Osteocyte (in vitro differentiated cells): ENCODE measurements at regions not wholly inside any gene's neighbourhood (a gene's known extent, or its start where the extent isn't known, plus 50 kb on each side); places are given as distances from the start of the nearest gene placed in this dataset.

Experiments used
- DNase-seq: peaks from one replicate; pipeline ENCODE4 v3.0.0; 2021; ENCODE audit warnings: mixed read lengths; ENCODE audit not compliant: unreplicated experiment; ENCODE audit errors: extremely low spot score
- H3K27ac Mint-ChIP-seq: one replicate; pipeline ENCODE4 v1.8.0; 2021; ENCODE audit warnings: mild to moderate bottlenecking, mixed read lengths; ENCODE audit not compliant: unreplicated experiment
- H3K27me3 Mint-ChIP-seq: one replicate; pipeline ENCODE4 v1.8.0; 2021; ENCODE audit warnings: mixed read lengths; ENCODE audit not compliant: unreplicated experiment
- H3K36me3 Mint-ChIP-seq: one replicate; pipeline ENCODE4 v1.8.0; 2021; ENCODE audit warnings: mixed read lengths; ENCODE audit not compliant: unreplicated experiment
- H3K4me1 Mint-ChIP-seq: one replicate; pipeline ENCODE4 v1.8.0; 2021; ENCODE audit warnings: mixed read lengths; ENCODE audit not compliant: unreplicated experiment
- H3K4me3 Mint-ChIP-seq: one replicate; pipeline ENCODE4 v1.8.0; 2021; ENCODE audit warnings: mild to moderate bottlenecking, moderate library complexity, mixed read lengths; ENCODE audit not compliant: unreplicated experiment
- H3K9me3 Mint-ChIP-seq: one replicate; pipeline ENCODE4 v1.8.0; 2021; ENCODE audit warnings: mixed read lengths; ENCODE audit not compliant: unreplicated experiment
- TF ChIP-seq, protein P1 (sequence below): fragments of 200-600 bp; sonication (generic); IDR thresholded peaks from 2 replicates; pipeline ENCODE4 v1.5.0; 2021; ENCODE audit warnings: antibody characterized with exemption, mild to moderate bottlenecking, moderate library complexity

DNA sequence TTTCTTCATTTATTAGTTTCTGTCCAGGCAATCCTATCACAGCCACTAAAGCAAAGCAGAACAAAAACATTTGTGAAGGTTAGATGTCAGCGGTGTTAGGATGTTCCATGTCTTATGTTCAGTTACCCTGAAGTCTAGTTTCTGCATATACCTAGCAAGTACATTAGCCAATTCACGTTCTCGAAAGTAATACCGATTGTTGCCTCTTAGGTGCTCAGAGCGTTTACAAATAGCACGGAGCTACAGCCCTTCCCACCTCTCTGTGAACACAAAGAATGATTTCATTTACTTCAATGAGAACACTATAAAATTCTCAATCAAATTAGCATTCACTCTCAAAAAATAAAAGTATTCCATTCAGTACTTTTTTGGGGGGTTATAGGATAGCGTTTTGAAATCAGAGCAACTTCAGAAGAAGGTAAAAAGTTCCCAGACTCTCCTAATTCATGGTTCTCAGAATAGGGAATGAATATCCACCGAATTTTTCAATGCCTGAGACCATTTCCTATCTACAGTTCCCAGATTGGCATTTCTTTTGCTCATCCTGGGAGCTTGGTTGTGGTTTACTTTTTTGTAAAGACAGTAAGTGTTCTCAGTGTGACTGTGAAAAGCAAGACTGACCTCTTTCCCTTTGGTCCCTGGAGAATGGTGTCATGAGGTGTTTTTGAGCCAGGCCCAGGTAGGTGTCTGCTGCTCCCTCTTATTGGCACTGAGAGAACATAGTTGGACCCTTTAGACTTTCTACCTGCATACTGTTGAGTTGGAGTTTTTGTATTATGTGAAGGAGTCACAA, 488.0 kb upstream of the RGS6 start:
- peaks cover 31% of the 10 kb centered on the region for H3K4me1 Mint-ChIP-seq
- no peak overlapping the region for H3K27ac Mint-ChIP-seq
- DNase-seq: no peak
- peaks cover 2% of the 10 kb centered on the region for H3K36me3 Mint-ChIP-seq
- H3K9me3 Mint-ChIP-seq: no peaks in the 10 kb centered on the region
- H3K4me3 Mint-ChIP-seq: no peak overlapping the region
- TF ChIP-seq, protein P1, sequence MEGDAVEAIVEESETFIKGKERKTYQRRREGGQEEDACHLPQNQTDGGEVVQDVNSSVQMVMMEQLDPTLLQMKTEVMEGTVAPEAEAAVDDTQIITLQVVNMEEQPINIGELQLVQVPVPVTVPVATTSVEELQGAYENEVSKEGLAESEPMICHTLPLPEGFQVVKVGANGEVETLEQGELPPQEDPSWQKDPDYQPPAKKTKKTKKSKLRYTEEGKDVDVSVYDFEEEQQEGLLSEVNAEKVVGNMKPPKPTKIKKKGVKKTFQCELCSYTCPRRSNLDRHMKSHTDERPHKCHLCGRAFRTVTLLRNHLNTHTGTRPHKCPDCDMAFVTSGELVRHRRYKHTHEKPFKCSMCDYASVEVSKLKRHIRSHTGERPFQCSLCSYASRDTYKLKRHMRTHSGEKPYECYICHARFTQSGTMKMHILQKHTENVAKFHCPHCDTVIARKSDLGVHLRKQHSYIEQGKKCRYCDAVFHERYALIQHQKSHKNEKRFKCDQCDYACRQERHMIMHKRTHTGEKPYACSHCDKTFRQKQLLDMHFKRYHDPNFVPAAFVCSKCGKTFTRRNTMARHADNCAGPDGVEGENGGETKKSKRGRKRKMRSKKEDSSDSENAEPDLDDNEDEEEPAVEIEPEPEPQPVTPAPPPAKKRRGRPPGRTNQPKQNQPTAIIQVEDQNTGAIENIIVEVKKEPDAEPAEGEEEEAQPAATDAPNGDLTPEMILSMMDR: no peak
- no peaks in the 10 kb centered on the region for H3K27me3 Mint-ChIP-seq

DNA sequence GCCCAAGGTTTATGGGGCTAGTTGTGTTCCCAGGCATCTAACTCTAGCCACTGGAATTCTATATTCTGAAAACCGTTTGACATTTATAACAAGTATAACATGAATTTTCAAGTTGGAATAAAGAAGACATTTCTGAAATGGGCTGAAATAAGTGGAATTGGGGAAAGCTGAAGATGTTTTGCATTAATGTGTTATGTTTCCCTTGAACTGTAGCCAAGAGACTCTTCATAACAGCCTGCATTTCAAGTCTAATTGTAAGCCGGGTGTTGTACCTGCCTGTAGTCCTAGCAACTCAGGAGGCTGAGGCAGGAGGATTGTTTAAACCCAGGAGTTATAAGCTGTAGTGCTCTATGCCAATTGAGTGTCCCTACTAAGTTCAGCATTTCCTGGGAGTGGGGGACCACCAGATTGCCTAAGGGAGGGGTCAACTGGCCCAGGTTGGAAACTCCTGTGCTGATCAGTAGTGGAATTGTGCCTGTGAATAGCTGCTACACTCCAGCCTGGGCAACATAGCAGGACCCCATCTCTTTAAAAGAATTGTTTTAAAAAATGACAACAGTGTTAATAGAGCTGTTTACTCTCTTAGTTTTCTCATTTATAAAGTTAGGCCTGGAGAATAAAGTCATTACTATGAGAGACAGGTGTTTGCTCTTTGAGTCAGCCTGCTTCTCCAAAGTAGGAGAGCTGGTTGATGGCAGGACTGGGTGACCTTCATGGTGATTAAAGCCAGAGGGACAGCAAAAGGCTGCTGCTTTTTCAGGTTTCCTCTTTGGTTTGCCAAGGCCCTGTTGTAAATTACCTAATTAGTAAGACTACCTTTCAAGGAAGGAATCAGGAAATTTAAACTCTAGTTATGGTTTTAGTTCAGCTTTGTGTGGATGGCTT, 483.6 kb upstream of the RGS6 start:
- no peak for DNase-seq
- TF ChIP-seq, protein P1: no peak
- Mint-ChIP-seq H3K4me1 (peaks cover 20% of the 10 kb centered on the region), H3K4me3 (no peak overlapping the region), H3K27me3 (no peaks in the 10 kb centered on the region), H3K27ac (no peak overlapping the region), H3K36me3 (peaks cover 2% of the 10 kb centered on the region), H3K9me3 (peaks cover 7% of the 10 kb centered on the region)

DNA sequence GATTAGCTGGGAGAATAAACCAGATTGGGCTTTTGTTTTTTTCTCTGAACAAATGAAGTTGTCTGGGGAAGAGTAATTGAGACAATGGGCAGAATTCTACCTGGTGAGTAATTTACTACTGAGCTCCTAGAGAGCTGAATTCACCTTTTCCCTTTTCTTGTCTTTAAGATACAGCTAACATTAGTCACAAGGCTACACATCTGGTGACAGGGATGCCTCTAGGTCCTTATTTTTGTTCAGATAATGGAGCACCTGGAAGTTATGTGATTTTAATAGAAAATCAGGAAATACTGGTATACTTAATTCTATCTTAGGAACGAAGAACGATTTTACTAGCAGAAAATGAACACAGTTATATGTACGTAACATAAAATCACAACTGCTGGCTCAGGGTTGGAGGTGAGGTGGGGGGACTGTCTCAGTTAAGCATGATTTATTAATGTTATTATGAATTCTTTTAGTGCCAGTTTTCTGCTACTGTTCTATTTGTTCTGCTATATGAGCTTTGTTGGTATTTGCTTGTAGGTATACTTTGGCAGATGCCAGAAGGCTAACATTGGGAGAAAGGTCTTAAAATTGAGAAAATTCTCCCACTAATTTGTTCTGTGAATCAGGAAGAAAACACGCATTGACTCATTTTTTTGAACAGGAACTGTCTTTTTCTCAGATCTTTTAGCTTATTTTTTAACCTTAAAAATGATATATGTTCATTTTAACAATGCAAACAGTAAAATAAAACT, 482.7 kb upstream of the RGS6 start:
- TF ChIP-seq, protein P1: no peak
- Mint-ChIP-seq H3K36me3 (peaks cover 2% of the 10 kb centered on the region), H3K4me1 (peaks cover 20% of the 10 kb centered on the region), H3K9me3 (peaks cover 7% of the 10 kb centered on the region), H3K4me3 (no peak overlapping the region), H3K27me3 (no peaks in the 10 kb centered on the region), H3K27ac (no peak overlapping the region)
- no peak for DNase-seq

DNA sequence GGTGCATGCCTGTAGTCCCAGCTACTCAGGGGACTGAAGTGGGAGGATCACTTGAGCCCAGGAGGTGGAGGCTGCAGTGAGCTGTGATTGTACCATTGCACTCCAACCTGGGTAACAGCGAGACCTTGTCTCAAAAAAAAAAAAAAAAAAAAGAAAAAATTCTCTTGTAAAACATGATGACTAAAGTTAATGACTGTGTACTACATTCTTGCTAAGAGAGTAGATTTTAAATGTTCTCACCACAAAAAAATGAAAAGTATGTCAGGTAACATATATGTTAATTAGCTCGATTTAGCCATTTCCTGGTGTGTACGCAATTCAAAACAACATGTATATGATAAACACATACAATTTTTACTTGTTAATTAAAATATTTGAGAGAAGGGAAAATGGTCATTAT, 480.7 kb upstream of the RGS6 start:
- no peak for DNase-seq
- no peaks in the 10 kb centered on the region for H3K27me3 Mint-ChIP-seq
- peaks cover 13% of the 10 kb centered on the region for H3K4me1 Mint-ChIP-seq
- TF ChIP-seq, protein P1: no peak
- peaks cover 7% of the 10 kb centered on the region for H3K9me3 Mint-ChIP-seq
- H3K27ac Mint-ChIP-seq: no peak overlapping the region
- H3K4me3 Mint-ChIP-seq: no peak overlapping the region
- peaks cover 2% of the 10 kb centered on the region for H3K36me3 Mint-ChIP-seq
